DMS 273 (cell line): ENCODE measurements at regions not wholly inside any gene's neighbourhood (a gene's known extent, or its start where the extent isn't known, plus 50 kb on each side); places are given as distances from the start of the nearest gene placed in this dataset.

Experiments used
- DNase-seq: peaks from one replicate; lab custom pipeline; 2025; ENCODE audit not compliant: unreplicated experiment; lab: John Stamatoyannopoulos, UW

- DNase-seq = no peak
Measured at GRCh38 chr6:25061289-25061936, 125.7 kb upstream of the RIPOR2 start.

- DNase-seq = no peak
Measured at GRCh38 chr6:25062070-25062811, 126.5 kb upstream of the RIPOR2 start.

DNA sequence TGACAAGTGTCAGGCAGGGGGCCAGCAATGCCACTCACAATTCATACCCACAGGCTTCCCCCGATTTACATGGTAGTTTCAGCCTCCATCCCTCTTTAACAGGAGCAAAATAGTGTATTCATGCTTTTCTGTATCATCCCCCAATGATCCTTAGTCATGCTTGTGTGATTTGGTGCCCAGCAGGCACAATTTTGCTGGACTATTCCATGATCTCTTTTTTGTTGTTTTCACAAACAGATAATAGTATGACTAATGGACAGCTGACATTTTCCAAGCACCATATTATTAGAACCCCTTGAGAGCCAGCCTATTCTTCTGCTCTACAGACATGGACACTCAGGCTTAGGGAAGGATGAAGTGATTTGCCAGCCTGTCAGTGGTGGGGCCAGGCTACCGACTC lies 128.2 kb upstream of the RIPOR2 start:
- no peak for DNase-seq

DNA sequence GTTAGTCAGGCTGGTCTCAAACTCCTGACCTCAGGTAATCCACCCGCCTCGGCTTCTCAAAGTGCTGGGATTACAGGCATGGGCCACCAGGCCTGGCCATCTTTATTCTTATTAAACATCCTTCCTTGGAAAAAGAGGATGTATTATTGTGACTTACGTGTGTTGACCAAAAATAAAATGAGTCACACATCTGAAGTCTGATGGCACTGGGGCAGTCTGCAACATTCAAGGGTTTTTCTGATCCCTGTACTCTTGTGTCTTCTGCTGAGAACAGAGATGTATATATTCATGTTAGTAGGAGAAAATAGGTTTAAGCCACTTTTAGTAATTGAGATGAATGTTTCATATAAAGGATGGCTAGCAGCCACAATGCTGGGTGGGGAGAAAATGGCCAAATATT lies 129.9 kb upstream of the RIPOR2 start:
- DNase-seq = no peak

- DNase-seq = no peak
Measured at GRCh38 chr6:25066593-25066992, 130.8 kb upstream of the RIPOR2 start.

DNA sequence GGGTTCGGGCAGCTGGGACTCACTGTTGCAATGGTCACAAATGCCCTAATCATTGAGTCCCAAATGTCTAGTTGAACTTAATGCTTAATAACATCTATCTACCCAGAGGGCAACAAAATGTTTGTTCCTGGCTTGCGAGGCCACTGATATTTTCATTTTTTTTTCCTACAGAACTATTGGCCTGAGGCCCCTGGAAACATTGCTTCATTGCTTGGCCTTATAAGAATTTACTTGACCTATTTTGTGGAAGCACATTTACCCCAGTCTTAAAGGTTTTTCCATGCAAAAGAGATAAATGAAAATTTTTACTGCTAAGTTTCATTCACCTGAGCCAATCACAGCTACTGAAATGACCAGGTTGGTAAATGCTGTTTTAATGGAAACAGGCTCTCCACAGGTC lies 133.1 kb upstream of the RIPOR2 start:
- no peak for DNase-seq

GRCh38 chr6:25070547-25071366 lies 135.0 kb upstream of the RIPOR2 start:
- DNase-seq = peak; percentile 89

GRCh38 chr6:25078141-25078540 lies 142.4 kb upstream of the RIPOR2 start:
- DNase-seq = no peak

GRCh38 chr6:25083784-25084507 lies 148.2 kb upstream of the RIPOR2 start:
- DNase-seq = no peak

DNA sequence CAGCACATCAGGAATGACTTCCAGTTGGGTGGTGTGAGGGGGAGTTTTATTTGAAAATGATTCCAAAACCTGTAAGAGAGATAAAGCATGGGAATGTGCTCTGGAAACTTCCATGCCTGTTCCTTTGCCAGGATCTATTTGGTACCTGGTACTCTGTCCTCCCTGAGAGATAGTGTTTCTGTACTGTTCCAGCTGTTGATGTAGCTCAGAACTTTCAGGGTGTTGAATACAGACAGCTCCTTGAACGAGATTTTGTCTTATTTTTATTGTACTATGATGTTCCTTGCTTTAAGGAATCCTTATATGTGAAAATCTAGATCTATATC lies 148.7 kb upstream of the RIPOR2 start:
- no peak for DNase-seq

- no peak for DNase-seq
Measured at GRCh38 chr6:25085756-25086155, 150.0 kb upstream of the RIPOR2 start.

GRCh38 chr6:25086500-25087091 lies 150.8 kb upstream of the RIPOR2 start:
- no peak for DNase-seq

- no peak for DNase-seq
Measured at GRCh38 chr6:25088513-25088912, 152.8 kb upstream of the RIPOR2 start.

DNA sequence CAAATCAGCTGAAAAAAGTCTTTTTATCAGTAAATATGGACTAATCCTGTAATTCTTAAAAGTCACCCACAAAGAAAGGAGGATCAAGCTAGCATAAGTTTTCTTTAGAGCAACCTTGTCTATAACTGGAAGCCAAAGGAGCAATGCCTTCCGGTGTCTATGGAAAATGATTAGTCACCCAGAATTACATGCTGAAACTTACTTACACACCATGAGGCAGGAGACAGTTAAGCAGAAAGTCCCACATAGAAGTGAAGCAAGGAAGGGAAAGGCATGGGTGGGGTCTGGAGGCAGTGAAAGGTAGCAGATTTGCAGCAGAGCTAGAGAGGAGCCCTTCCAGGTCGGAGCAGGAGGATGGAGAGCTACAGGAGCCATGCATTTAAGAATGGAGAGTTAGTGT lies 153.7 kb upstream of the RIPOR2 start:
- no peak for DNase-seq

- no peak for DNase-seq
Measured at GRCh38 chr6:25094726-25095125, 159.0 kb upstream of the RIPOR2 start.

DNA sequence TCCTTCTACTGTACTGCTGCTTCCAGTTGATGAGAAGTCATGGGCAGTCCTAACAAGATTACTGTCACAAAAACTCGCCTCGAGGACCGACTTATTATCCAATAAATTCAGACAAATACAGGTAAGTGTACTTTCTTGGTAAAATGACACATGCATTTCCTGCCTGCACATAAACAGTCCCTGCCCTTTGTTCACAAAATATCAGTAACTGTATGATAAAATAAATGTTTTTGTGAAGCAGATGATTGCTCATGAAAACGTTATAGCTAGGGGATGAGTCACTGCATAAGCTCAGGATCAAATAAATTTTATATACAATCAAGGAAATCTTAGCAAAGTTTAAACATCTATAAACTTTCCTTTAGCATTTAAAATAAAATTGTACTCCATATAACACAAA lies 164.5 kb upstream of the RIPOR2 start:
- no peak for DNase-seq

- no peak for DNase-seq
Measured at GRCh38 chr6:25103603-25104002, 167.8 kb upstream of the RIPOR2 start.

GRCh38 chr6:25105070-25105925 lies 169.5 kb upstream of the RIPOR2 start:
- DNase-seq = no peak

- no peak for DNase-seq
Measured at GRCh38 chr6:25107218-25107617, 171.5 kb upstream of the RIPOR2 start.

- DNase-seq = no peak
Measured at GRCh38 chr6:25111782-25112181, 167.4 kb upstream of the CARMIL1 start.
